GM21447 (cell line): ENCODE measurements at regions not wholly inside any gene's neighbourhood (a gene's known extent, or its start where the extent isn't known, plus 50 kb on each side); places are given as distances from the start of the nearest gene placed in this dataset.

Source experiments
- ATAC-seq: cut with Tn5 transposase; IDR thresholded peaks from one replicate; pipeline ENCODE4 v1.9.1; 2021; ENCODE audit not compliant: unreplicated experiment

DNA sequence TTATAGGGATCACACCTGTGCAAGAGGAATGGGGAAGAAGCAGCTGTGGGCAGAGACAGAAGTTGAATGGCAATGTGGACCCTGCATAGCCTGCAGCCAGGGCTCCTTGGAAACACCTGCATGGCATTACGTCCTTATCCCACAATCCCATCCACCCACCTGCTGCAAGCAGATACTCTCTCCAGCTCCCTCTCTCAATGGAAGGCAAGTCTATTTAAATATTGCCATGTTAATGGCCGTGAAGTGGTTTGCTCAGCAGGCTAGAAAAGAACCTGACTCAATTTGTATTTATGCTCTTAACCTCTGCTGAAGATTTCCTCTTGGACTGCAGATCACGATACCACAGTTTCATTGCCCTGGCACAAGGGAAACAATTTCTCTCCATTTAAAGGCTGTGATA is 417.0 kb downstream of the TYW1 start:
- ATAC-seq = no peak

DNA sequence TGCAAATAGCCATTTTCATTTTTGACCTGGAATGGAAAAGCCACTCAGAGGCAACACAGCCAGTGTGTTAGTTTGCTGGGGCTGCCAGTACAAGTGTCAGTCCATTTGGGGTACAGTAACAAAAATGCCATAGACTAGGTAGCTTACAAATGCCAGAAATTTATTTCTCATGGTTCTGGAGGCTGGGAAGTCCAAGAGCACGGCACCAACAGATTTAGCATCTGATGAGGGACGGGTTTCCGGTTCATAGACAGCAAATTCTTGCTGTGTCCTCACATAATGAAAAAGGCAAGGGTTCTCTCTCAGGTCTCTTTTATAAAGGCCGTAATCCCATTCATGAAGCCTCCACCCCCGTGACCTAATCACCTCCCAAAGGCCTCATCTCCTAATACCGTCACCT is 418.2 kb downstream of the TYW1 start:
- ATAC-seq = no peak

DNA sequence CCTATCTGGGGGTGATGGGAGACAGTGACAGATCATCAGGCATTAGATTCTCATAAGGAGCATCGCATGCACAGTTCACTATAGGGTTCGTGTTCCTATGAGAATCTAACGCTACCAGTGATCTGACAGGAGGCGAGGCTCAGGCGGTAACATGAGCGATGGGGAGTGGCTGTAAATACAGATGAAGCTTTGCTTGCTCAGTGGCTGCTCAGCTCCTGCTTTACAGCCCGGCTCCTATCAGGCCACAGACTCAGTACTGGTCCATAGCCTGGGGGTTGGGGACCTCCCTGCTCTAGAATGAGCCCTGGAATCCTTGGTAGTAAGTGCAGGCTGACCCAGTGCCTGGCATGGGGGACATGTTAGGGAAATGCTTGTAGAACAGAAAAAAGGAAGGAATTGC is 426.0 kb downstream of the TYW1 start:
- ATAC-seq = no peak

DNA sequence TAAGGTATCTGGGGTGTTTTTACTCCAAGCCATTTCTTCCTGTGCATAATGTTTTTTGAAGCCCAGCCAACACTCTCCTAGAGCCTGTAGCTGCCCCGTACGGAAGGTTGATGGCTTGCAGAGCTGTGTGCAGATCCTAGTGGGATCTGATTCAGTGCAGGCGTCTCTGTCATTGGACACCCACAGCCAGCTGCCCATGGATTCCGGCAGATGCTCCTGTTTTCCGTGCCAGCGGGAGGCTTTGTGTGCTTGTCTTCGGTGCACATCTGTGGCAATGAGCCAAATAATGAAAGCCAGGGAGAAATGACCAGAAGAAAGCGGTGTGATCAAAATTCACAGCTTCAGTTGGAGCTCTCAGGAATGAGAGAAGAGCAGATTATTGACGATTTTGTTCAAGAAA is 426.4 kb downstream of the TYW1 start:
- ATAC-seq = no peak

DNA sequence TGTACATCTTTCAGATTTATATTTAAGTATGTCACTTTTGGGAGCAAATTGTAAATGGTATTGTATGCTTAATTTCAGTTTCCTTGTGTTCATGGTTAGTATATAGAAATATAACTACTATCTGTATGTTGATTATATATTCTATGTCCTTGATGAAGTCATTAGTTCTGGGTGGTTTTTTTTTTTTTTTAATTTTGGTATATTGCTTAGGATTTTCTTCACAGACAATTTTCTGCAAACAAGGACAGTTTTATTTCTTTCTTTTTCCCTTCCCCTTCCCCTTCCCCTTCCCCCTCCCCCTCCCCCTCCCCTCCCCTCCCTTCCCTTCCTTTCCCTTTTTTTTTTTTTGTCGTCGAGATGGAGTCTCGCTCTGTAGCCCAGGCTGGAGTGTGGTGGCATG is 430.0 kb downstream of the TYW1 start:
- no peak for ATAC-seq

DNA sequence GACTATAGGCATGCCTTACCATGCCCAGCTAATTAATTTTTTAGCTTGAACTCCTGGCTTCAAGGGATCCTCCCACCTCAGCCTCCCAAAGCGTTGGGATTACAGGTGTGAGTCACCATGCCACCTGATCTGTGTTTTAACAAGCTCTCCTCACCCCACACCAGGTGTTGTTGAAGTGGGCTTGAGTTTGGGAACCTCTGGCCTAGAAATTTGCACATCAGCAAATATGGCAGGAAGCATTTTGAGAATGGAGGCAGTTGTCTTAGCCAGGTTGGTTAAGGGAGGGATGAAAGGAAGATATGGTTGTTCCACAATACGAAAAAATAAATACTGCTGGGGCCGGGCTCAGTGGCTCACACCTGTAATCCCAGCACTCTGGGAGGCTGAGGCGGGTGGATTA is 433.1 kb downstream of the TYW1 start:
- no peak for ATAC-seq

DNA sequence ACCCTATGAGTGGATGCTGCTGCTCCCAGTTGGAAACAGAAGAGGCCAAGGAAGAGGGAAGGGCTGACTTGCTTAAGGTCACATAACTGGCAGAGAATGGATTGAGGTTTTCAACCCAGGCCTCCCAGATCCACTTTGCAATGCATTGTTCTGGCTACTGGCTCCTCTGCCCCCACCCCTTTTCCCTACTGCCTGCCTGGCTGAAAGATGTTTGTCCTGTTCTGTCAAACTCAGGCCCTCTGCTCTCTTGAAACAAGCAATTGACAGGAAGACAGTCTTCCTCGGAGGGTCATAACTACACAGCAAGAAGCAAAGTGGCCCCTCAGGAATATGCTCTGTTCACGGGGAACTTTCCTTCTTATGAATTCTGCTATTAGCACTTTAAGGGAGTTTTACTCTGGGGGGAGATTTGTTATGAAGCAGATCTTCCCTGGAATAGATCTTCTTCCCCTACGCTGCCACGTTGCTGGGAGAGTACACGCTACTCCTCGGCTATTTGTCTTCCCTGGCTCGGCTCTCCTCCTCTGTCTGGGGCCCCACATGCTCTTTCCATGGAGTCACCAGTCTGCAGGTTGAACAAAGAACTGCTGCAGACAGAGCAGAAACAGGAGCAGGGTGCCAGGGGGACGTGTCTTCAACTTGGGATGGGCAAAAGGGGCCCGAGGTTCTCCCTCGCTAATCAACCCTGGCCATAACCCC is 436.1 kb downstream of the TYW1 start:
- no peak for ATAC-seq

DNA sequence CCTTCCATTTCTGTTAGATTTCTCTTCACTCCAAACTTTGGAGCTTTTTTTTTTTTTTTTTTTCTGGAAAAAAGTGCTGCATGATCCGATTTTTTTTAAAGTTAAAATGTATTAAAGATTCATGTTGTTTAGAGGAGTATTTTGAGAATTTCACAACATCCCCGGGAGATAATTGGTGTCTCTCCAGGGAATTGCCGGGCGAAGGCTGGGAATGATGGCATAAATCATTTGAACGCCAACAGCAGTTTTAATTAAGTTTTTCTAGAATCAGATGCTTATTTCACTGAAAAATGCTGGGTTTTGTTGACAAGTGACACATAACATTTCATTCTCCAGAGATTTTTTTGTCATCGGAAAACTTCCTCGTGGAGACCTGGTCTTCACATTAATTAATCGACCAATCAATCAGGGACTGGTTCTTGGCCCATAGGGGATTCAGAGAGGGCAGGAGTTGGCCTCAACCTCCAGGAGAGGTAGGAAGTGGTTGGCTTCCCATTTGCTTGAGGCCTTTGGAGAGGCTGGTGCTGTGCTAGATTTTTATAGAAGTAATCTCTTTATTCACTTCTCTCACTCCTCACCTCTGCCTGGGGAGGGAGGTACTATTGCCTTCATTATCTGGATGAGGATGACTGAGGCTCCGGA is 439.4 kb downstream of the TYW1 start:
- ATAC-seq = no peak

DNA sequence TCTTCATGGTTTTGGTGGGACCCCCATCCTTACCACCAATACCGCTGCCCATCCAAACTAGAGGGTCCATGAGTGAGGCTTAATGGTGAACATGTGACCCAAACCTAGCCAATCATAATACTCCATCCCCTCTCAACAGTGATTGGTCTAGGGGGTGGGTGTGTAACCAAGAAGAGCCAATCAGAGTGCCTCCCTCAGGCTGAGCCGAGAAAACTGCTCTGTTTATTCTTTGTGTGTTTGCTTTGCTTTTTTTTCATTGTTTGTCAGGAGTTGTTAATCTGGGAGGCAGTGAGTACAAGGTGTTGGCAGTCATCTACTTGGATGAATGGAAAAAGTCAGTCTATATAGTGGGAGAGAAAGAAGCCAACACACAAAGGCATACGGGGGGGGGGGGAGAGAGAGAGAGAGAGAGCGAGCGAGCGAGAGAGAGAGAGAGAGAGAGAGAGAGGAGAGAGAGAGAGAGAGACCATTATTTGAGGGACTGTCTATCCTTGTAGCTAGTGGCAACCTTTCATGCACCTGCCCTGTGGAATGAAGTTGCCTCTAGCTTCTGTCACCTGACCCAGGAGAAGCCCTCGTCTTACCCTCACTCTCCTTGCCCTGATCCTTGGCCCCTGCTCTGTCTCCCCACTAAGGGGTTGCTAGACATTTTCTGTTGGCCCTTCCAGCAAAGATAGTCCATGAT is 441.7 kb downstream of the TYW1 start:
- ATAC-seq = no peak

DNA sequence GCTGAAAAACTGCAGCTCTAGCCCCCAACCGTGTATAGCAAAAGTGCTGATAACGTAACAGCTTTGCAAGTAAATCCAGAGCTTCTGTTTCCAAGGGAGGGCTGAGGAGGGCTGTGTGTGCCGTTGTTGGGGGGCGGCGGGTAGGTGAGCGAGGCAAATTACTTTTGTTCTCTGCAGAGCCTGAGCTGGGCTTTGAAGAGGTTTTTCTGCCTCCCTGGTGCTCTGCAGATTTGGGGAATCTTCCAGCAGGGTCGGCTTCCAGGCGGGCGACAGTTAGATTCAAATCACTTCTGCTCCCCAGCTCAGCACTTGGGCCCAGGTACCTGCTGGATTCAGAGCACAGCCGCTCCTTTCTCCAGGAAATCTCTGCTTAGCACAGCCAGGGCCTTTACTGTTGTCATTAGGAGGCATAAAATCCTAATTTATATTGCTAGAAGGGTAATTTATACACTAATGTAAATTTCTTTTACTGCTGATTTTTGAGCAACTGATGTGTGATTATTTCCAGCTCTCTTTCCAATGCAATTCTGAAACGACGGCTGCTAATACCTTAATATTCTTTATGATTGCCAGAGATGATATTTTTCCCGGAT is 442.4 kb downstream of the TYW1 start:
- no peak for ATAC-seq

DNA sequence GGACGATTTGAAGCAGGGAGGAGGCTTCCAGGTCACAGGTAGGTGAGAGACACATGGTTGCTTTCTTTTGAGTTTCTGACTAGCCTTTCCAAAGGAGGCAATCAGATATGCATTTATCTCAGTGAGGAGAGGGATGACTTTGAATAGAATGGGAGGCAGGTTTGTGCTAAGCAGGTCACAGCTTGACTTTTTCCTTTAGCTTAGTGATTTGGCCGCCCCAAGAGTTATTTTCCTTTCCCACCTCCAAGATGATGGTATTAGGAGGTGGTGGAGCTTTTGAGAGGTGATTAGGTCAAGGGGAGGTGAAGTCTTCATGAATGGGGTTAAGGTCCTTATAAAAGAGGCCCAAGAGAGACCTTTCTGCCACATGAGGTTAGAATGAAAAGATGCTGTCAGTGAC is 443.7 kb downstream of the TYW1 start:
- no peak for ATAC-seq

DNA sequence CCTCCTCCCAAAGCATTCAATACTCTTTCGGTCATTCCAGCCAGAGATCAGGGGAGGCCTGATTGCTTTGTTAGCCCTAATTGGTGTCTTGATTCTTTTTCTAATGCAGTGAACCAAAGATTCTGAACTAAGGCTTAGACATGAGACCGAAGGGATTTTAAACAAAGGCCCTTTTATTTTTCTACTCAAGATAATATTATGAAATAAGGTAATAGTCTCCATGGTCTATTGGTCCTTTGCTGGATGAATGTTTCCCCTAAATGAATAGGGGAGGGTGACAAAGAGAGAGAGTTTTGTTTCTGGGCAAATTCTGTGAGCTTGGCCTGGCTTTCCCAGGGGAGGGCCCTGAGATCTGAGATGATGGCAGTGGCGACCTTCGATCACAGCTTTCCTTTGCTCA is 449.1 kb downstream of the TYW1 start:
- ATAC-seq = no peak

DNA sequence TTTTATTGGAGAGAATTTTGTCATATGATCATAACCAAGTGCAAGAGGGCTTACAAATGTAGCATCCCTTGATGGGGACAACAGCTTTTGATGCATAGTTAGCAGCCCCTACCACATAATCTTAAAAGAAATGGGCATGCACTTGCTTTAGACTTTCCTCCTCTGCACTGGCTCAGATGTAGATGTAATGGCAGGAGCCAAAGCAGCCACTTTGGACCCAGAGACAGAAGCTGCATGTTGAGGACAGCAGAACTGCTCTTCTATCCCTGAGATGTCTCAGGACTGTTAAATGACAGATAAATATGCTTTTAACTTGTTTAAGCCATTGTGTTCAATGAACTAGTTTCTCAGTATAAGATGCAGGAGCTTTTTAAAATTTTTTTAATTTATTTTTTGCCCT is 450.7 kb downstream of the TYW1 start:
- no peak for ATAC-seq

DNA sequence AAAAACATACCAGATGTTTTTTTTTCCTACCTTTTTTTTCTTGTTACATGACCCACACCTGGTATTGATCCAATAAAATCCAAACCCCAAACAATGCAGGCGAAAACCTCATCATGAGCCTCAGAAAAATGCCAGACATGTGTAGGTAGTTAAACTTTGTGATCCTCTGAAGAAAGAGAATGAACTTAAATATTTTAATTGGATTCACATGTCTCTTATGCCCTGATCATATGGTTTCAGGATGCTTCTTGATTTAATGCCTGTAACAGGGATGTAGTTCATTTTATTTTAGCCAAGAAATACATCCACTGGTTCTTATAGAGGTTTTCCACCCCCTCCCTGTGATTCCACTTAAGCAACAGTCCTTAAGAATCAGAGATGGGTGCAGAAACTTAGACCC is 451.6 kb downstream of the TYW1 start:
- ATAC-seq = no peak

DNA sequence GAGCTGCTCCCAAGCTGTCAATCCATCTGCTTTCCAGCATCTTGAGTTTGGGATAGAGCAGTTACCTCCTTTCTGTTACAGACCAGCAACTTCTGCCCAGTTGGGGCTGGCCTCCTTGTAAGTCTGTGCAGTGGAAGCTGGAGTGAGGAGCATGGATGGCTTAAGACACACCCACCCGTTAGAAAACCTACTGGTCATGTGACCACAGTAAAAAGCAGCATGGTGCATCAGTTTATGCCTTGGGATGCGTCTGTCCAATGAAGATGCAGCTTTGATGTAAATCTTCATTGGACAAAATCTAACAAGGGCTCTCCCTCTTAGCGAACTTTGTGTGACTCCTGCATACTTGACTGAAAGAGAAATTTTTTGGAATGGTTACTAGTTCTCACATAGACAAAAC is 453.5 kb downstream of the TYW1 start:
- no peak for ATAC-seq

DNA sequence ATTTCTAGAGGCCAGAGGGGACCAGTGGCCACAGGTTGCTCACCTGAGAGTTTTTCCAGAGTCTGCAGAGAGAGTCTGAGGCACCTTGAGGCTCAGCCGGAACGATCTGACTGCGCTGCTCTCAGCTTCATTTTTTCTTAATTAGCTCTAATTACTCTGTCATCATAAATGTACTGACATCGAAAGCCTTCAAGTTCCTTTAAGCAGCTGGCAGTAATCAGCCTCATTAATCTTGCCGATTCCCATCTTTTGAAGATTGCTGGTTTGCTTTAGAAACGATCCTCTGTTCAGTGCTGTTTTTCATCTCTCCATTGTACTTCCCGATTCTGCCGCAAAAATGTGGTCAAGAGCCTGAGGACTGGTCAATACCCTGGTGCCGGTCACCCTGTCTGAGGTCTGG is 454.7 kb downstream of the TYW1 start:
- ATAC-seq = no peak

DNA sequence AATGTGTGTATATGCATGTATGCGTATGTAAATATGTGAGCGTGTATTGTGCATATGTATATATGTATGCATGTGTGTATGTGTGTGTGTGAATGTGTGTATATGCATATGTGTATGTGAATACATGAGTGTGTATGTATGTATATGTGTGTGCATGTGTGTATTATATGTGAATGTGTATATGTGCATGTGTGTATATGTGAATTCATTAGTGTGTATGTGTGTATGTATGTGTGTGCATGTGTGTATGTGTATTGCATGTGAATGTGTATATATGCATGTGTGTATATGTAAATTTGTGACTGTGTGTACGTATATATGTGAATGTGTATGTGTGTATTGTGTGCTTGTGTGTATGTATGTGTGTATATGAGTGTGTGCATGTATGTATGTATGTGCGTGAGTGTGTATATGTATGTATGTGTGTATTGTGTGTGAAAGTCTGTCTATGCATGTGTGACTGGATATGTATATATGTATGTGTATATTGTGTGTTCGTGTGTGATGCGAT is 455.9 kb downstream of the TYW1 start:
- ATAC-seq = no peak

DNA sequence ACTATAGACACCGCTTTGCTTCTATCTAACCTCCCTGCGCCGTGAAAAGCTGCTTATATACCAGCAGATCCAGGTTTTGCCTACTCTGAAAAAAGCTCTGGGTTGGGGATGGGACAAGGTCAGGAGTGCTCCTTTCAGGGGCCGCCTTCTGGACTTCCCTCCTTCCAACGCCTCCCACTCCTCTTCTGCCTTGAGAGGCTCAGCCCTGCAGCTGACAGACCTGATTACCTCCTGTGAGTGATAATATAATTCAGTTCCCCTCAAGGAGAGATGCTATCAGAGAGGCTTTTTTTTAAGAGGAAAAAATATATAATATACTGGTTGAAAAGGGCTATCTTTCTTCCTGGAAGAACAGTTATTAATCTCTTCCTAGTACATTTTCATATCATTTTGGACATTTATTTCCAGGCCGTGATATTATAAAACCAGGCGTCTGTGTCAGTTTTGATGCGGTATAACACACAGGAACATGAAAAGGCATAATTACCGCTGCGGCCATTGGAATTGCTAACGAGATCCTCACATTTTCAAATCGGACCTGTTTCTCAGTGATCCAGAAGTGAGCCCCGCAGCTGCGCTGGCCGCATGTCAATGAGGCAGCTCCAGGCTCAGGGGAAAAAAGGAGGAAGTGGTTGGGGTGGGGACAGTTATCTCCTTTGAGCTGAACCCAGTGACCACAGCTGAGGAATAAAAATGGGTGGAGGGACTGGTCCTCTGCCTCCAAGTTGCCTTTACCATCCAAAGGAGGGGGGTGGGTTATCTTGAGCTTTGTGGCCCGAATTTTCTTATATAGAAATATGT is 457.1 kb downstream of the TYW1 start:
- no peak for ATAC-seq

DNA sequence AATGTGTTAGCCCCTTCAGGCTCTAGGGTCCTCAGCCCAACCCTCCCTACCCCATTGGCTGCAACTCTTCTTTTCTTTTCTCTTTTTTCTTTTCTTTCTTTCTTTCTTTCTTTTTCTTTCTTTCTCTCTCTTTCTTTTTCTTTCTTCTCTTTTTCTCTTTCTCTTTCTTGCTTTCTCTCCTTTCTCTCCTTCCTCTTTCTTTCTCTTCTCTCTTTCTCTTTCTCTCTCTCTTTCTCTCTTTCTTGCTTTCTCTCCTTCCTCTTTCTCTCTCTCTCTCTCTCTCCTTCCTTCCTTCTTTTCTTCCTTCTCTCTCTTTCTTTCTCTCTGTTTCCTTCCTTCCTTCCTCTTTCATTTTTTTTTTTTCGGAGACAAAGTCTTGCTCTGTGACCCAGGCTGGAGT is 458.9 kb downstream of the TYW1 start:
- ATAC-seq = no peak

DNA sequence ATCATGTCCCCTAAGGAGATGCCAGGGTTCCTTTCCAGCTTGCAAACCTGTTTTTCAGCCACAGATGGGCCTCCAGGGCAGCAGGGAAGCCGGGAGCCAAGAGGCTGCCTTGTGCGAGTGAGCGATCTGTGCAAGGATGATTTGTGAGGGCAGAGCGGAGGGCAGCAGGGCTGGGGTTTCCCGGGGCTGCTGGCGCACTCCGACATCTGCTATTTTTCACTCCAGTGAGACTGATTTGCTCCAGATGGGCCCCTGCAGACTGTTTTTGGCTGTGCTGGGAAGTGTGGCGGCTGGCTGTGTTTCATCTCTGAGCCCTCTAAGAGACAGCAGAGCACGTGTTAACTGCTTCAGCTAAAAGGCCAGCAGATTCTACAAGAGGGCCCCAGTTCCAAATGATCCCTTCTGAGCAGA is 466.2 kb downstream of the TYW1 start:
- no peak for ATAC-seq

DNA sequence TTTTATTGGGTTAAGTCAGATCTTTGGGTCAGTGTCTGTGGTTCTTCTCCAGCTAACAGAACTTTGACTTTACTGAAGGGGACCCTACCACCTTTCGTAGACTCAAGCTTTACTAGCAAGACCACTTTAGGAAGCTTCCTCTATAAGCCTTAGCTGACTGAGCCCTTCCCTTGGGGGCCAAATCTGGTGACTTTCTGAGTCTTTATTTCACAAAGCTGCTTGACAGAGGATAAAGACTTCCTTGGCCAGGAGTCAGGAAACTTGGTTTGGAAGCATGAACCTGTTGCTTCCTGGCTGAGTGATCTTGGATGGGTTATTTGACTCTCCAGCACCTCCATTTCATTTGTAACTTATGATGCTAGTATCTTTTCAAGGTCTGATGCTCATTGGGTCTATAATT is 466.7 kb downstream of the TYW1 start:
- no peak for ATAC-seq
